ENCODE measurements at regions not wholly inside any gene's neighbourhood (a gene's known extent, or its start where the extent isn't known, plus 50 kb on each side); places are given as distances from the start of the nearest gene placed in this dataset.

DNA sequence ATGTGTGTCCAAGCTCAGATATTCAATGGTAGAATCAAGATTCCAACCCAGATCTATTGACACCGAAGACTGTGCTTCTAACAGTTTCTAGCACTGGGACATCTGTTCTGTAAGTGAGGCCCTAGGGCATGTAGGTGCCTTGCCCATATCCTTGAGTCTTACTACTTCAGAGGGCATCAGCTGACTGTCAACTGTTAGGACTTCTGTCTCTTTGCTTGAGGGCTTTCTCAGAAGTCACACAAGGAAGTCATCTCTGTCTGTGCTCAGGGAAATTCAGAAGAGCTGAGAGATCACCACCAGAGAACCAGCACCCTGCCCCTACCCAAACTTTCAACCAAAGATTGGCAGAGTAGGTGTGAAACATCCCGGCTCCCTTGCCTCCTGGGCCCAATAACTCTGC is 403.6 kb upstream of the PROK2 start:
- no peak overlapping the region for H3K27ac ChIP-seq (ENCODE audit: low read length)
- H3K27me3 ChIP-seq (ENCODE audit: control insufficient read depth, insufficient read depth, low read length): no peaks in the 10 kb centered on the region
- H3K9me3 ChIP-seq (ENCODE audit: control insufficient read depth, low read depth, low read length): no peaks in the 10 kb centered on the region
- H3K36me3 ChIP-seq (ENCODE audit: control insufficient read depth, insufficient read depth, low read length): no peaks in the 10 kb centered on the region
- no peaks in the 10 kb centered on the region for H3K4me1 ChIP-seq (ENCODE audit: control insufficient read depth, insufficient read depth, low read length)
- H3K4me3 ChIP-seq (ENCODE audit: low read length): no peak overlapping the region
- WGBS (ENCODE audit: insufficient coverage, low lambda C conversion rate): no CpG with 5 or more reads among the region's 2 CpGs
- no peak for DNase-seq

DNA sequence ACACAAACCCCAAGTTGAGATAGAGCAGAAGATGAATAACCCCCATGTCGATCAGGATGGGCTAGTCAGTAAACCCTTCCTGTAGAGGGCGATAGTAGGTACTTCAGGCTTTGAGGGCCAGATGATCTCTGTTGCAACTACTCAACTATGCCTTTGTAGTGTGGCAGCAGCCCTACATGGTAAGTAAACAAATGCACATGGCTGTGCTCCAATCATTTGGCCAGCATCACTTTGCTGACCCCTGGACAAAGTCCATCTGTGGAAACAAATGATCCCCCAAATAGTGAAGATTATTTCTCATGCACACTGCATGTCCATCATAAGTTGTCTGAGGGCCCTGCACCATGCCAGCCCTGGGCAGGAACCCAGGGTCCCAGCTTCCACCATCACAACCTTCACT is 402.2 kb upstream of the PROK2 start:
- no peak for DNase-seq
- Histone ChIP-seq H3K27me3 (ENCODE audit: control insufficient read depth, insufficient read depth, low read length) (no peaks in the 10 kb centered on the region), H3K4me3 (ENCODE audit: low read length) (no peak overlapping the region), H3K36me3 (ENCODE audit: control insufficient read depth, insufficient read depth, low read length) (no peaks in the 10 kb centered on the region), H3K4me1 (ENCODE audit: control insufficient read depth, insufficient read depth, low read length) (no peaks in the 10 kb centered on the region), H3K27ac (ENCODE audit: low read length) (no peak overlapping the region), H3K9me3 (ENCODE audit: control insufficient read depth, low read depth, low read length) (no peaks in the 10 kb centered on the region)
- WGBS (ENCODE audit: insufficient coverage, low lambda C conversion rate): no CpG with 5 or more reads among the region's 2 CpGs

DNA sequence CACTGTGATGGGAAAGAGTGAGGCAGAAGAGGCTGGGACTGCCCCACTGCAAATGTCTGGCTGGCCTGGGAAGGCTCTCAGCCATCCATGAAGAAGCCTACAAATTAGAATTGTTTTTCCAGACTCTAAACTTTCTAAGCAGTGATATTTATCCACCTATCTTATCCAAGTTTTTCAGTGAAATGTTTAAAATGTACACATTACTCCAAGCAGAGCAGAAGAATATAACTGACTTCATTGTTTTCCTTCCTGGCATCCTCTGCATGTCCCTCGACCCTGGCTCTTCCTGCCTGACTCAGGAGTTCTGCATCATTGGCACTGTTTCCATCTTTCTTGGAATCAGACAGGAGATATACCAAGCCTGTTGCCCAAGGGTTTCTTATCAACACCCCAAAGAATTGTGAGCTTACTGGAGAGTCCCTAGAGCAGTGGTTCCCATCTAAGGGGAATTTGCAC is 401.5 kb upstream of the PROK2 start:
- 50% methylated on average over 1 of the region's 1 CpG for WGBS (ENCODE audit: insufficient coverage, low lambda C conversion rate)
- H3K27me3 ChIP-seq (ENCODE audit: control insufficient read depth, insufficient read depth, low read length): no peaks in the 10 kb centered on the region
- H3K9me3 ChIP-seq (ENCODE audit: control insufficient read depth, low read depth, low read length): no peaks in the 10 kb centered on the region
- H3K36me3 ChIP-seq (ENCODE audit: control insufficient read depth, insufficient read depth, low read length): no peaks in the 10 kb centered on the region
- no peak overlapping the region for H3K27ac ChIP-seq (ENCODE audit: low read length)
- DNase-seq: no peak
- H3K4me3 ChIP-seq (ENCODE audit: low read length): no peak overlapping the region
- no peaks in the 10 kb centered on the region for H3K4me1 ChIP-seq (ENCODE audit: control insufficient read depth, insufficient read depth, low read length)

DNA sequence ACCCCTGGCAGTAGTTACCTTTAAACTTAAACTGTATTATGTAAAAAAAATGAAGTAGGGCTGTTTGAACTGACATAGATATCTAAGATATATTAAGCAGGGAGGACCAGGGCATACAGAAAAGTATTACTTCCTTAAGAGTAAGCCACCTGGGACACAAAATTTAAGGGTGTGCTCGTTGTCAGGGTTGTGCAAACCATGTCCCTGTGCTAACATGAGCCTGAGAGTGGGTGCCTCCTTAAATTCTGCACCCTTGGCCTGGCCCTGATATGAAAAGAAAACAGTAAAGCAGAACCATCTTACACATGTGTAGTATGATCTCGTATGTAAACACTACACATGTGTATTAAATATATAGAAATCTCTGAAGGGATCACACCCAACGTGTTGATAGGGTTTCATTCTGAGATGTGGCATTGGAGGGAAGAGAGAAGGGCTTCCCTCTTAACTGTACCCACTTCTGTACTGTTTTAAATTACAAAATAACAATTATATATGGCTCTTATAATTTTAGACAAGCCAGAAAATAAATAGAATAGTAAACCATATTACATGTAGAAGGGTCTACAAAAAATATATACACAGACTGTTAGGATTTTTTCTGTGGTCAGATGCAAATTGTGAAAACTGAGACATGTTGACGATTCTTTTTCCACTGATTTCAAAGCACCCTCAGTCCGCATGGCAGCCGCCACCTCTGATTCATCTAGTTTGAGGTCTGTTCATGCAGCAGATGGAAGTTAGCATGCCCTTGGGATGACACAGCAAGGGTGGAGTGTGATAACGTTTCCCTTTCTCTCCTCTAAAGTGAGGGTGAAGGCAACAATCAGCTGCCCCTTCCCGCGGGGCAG is 400.8 kb upstream of the PROK2 start:
- WGBS (ENCODE audit: insufficient coverage, low lambda C conversion rate): 63% methylated on average over 2 of the region's 9 CpGs
- Histone ChIP-seq H3K9me3 (ENCODE audit: control insufficient read depth, low read depth, low read length) (no peaks in the 10 kb centered on the region), H3K27ac (ENCODE audit: low read length) (no peak overlapping the region), H3K27me3 (ENCODE audit: control insufficient read depth, insufficient read depth, low read length) (no peaks in the 10 kb centered on the region), H3K4me1 (ENCODE audit: control insufficient read depth, insufficient read depth, low read length) (no peaks in the 10 kb centered on the region), H3K36me3 (ENCODE audit: control insufficient read depth, insufficient read depth, low read length) (no peaks in the 10 kb centered on the region), H3K4me3 (ENCODE audit: low read length) (no peak overlapping the region)
- no peak for DNase-seq

DNA sequence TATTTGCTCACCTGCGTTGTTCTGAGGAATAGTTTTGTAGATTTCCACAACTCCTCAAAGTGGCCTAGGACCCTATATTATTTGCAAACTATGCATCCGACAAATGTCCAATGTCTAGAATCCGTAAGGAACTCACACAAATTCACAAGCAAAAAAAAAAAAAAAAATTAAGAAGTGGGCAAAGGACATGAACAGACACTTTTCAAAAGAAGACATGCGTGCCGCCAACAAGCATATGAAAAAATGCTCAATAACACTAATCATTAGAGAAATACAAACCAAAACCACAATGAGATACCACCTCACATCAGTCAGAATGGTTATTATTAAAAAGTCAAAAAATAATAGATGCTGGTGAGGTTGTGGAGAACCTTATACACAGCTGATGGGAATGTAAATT is 398.5 kb upstream of the PROK2 start:
- H3K4me1 ChIP-seq (ENCODE audit: control insufficient read depth, insufficient read depth, low read length): no peaks in the 10 kb centered on the region
- H3K4me3 ChIP-seq (ENCODE audit: low read length): no peak overlapping the region
- H3K36me3 ChIP-seq (ENCODE audit: control insufficient read depth, insufficient read depth, low read length): no peaks in the 10 kb centered on the region
- H3K9me3 ChIP-seq (ENCODE audit: control insufficient read depth, low read depth, low read length): no peaks in the 10 kb centered on the region
- DNase-seq: no peak
- H3K27me3 ChIP-seq (ENCODE audit: control insufficient read depth, insufficient read depth, low read length): no peaks in the 10 kb centered on the region
- no peak overlapping the region for H3K27ac ChIP-seq (ENCODE audit: low read length)
- 100% methylated on average over 2 of the region's 5 CpGs for WGBS (ENCODE audit: insufficient coverage, low lambda C conversion rate)

DNA sequence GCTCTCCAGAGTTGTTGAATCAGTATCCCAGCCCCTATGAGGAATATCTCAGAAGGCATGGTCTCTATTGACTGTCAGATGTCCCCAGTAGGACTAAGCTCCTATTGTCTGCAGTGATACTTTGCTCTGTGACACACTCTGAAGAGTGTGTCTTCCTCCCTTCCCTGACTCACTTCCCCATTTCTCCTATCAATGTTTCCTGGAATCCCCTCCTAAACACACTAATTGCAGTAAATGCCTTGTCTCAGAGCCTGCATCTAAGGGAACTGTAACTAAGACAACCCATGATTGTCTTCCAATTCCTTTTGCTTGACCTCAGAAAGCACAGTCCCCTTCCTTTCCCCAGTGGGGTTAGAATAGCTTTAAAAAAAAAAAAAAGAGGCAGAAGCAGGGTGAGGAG is 397.3 kb upstream of the PROK2 start:
- no peak for DNase-seq
- Histone ChIP-seq H3K27me3 (ENCODE audit: control insufficient read depth, insufficient read depth, low read length) (no peaks in the 10 kb centered on the region), H3K4me1 (ENCODE audit: control insufficient read depth, insufficient read depth, low read length) (no peaks in the 10 kb centered on the region), H3K9me3 (ENCODE audit: control insufficient read depth, low read depth, low read length) (no peaks in the 10 kb centered on the region), H3K4me3 (ENCODE audit: low read length) (no peak overlapping the region), H3K27ac (ENCODE audit: low read length) (no peak overlapping the region), H3K36me3 (ENCODE audit: control insufficient read depth, insufficient read depth, low read length) (no peaks in the 10 kb centered on the region)

DNA sequence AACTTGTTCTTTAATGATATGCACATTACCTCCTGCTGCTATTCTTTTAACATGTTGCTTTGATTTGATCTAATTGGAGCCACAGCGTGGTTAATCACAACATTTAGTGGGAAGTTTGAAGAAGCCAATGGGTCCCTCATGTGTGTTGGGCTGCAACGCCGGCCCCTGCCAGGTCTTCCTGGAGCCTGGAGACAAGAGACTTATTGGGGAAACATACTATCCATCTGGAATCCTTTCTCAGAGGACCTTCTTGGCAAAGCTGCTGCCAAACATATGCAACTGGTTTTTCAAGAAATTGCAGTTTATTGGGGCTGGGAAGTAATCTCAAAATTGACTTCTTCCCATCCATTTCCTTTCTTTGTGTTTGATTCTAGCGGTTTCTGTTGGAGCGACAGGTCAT is 396.3 kb upstream of the PROK2 start:
- H3K27ac ChIP-seq (ENCODE audit: low read length): no peak overlapping the region
- H3K4me3 ChIP-seq (ENCODE audit: low read length): no peak overlapping the region
- DNase-seq: no peak
- no peaks in the 10 kb centered on the region for H3K4me1 ChIP-seq (ENCODE audit: control insufficient read depth, insufficient read depth, low read length)
- H3K9me3 ChIP-seq (ENCODE audit: control insufficient read depth, low read depth, low read length): no peaks in the 10 kb centered on the region
- 83% methylated on average over 1 of the region's 5 CpGs for WGBS (ENCODE audit: insufficient coverage, low lambda C conversion rate)
- H3K27me3 ChIP-seq (ENCODE audit: control insufficient read depth, insufficient read depth, low read length): no peaks in the 10 kb centered on the region
- no peaks in the 10 kb centered on the region for H3K36me3 ChIP-seq (ENCODE audit: control insufficient read depth, insufficient read depth, low read length)

DNA sequence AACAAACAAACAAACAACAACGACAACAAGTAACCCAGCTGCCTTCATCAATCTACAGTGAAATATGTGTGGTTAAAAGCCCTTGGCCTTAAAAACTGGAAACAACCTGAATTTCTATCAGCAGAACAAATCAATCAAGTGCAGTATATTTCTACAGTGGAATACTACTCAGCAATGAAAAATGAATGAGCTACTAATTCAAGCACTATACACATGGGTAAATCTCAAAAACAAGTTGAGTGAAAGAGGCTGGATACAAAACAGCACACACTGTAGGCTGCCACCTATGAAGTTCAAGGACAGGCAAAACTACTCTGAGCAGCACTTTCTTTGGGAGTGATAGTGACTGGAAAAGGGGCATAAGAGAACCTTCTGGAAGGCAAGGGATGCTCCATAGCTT is 395.5 kb upstream of the PROK2 start:
- no peak overlapping the region for H3K4me3 ChIP-seq (ENCODE audit: low read length)
- no peaks in the 10 kb centered on the region for H3K27me3 ChIP-seq (ENCODE audit: control insufficient read depth, insufficient read depth, low read length)
- DNase-seq: no peak
- H3K4me1 ChIP-seq (ENCODE audit: control insufficient read depth, insufficient read depth, low read length): no peaks in the 10 kb centered on the region
- no peak overlapping the region for H3K27ac ChIP-seq (ENCODE audit: low read length)
- no peaks in the 10 kb centered on the region for H3K9me3 ChIP-seq (ENCODE audit: control insufficient read depth, low read depth, low read length)
- no CpG with 5 or more reads among the region's 1 CpG for WGBS (ENCODE audit: insufficient coverage, low lambda C conversion rate)
- H3K36me3 ChIP-seq (ENCODE audit: control insufficient read depth, insufficient read depth, low read length): no peaks in the 10 kb centered on the region

DNA sequence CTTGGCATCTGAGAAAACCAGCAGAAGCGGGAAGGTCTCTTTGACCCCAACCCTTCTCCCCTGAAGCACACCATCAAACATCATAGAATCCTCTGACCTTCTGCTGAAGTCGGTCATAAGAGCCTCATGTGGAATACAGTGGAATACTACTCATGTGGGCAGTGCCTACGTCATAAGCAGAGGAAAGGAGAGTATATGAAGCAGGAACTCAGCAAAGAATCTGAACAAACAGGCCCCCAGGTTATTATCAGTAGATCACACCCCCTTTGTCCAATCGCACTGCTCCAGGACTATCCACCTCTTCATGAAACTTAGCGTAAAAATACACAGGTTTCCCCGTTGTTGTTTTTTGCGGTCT is 394.1 kb upstream of the PROK2 start:
- Histone ChIP-seq H3K36me3 (ENCODE audit: control insufficient read depth, insufficient read depth, low read length) (no peaks in the 10 kb centered on the region), H3K4me3 (ENCODE audit: low read length) (no peak overlapping the region), H3K9me3 (ENCODE audit: control insufficient read depth, low read depth, low read length) (no peaks in the 10 kb centered on the region), H3K4me1 (ENCODE audit: control insufficient read depth, insufficient read depth, low read length) (no peaks in the 10 kb centered on the region), H3K27me3 (ENCODE audit: control insufficient read depth, insufficient read depth, low read length) (no peaks in the 10 kb centered on the region), H3K27ac (ENCODE audit: low read length) (no peak overlapping the region)
- no CpG with 5 or more reads among the region's 7 CpGs for WGBS (ENCODE audit: insufficient coverage, low lambda C conversion rate)
- DNase-seq: no peak

DNA sequence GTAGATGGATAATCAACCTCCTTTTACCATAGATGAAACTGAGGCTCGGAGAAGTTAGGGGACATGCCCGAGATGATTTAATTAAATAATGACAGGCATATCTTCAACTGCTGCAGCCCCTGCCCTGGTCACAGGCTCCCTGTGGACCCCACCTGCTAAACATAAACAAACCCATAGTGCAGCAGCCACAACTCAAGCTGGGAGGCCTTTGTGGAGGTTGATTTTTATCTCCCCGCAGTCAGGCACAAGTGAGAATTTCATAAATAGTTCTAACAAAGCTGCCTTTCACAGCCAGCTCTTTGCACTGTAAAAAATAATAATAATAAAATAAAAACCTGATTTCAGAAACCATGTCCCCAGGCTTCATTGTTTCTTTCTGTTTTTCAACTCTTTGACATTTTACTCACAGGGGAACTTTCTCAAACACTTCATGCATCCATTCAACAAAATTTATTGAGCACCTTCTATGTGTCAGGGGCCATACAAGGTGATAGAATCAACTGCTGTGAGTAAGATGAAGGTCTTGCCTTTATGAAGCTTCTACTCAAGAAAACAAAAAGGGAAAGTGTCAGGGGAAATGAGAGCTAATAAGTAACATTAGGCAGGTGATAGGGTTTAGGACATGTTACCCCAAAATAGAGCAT is 393.6 kb upstream of the PROK2 start:
- DNase-seq: no peak
- H3K36me3 ChIP-seq (ENCODE audit: control insufficient read depth, insufficient read depth, low read length): no peaks in the 10 kb centered on the region
- no peaks in the 10 kb centered on the region for H3K9me3 ChIP-seq (ENCODE audit: control insufficient read depth, low read depth, low read length)
- no peaks in the 10 kb centered on the region for H3K27me3 ChIP-seq (ENCODE audit: control insufficient read depth, insufficient read depth, low read length)
- WGBS (ENCODE audit: insufficient coverage, low lambda C conversion rate): 83% methylated on average over 1 of the region's 3 CpGs
- no peak overlapping the region for H3K4me3 ChIP-seq (ENCODE audit: low read length)
- no peaks in the 10 kb centered on the region for H3K4me1 ChIP-seq (ENCODE audit: control insufficient read depth, insufficient read depth, low read length)
- H3K27ac ChIP-seq (ENCODE audit: low read length): no peak overlapping the region
